Fibroblast of villous mesenchyme (primary cell): ENCODE measurements at regions not wholly inside any gene's neighbourhood (a gene's known extent, or its start where the extent isn't known, plus 50 kb on each side); places are given as distances from the start of the nearest gene placed in this dataset.

Experiments
- DNase-seq: peaks from one replicate; pipeline ENCODE4 v3.0.0-alpha.2; 2010; ENCODE audit warnings: low read depth
- H3K4me3 ChIP-seq: 2 replicates; pipeline ENCODE4 v1.5.1; 2011; ENCODE audit warnings: low read depth, mild to moderate bottlenecking, low read length
- CTCF ChIP-seq: IDR thresholded peaks from 2 replicates; pipeline ENCODE4 v1.5.1; 2012; ENCODE audit warnings: low read depth, mild to moderate bottlenecking, low read length; ENCODE audit not compliant: insufficient read depth

GRCh38 chr3:84008623-84009022 lies 950.2 kb upstream of the CADM2 start:
- TF ChIP-seq CTCF: no peak
- H3K4me3 ChIP-seq: no peak overlapping the region
- no peak for DNase-seq

GRCh38 chr3:84023842-84024241 lies 934.9 kb upstream of the CADM2 start:
- H3K4me3 ChIP-seq: no peak overlapping the region
- TF ChIP-seq CTCF: no peak
- DNase-seq: no peak

- no peak for DNase-seq
- no peak for TF ChIP-seq CTCF
- no peak overlapping the region for H3K4me3 ChIP-seq
These were observed 919.7 kb upstream of the CADM2 start for GRCh38 chr3:84039099-84039498.

- DNase-seq: no peak
- no peak for TF ChIP-seq CTCF
These were observed 916.2 kb upstream of the CADM2 start for GRCh38 chr3:84042399-84043106.

GRCh38 chr3:84066915-84067314 lies 891.9 kb upstream of the CADM2 start:
- DNase-seq: no peak
- H3K4me3 ChIP-seq: no peak overlapping the region
- TF ChIP-seq CTCF: no peak

More at GRCh38 chr3:84042399-84043106, 916.2 kb upstream of the CADM2 start:
- H3K4me3 ChIP-seq: no peak overlapping the region

- DNase-seq: no peak
- no peak for TF ChIP-seq CTCF
- H3K4me3 ChIP-seq: no peak overlapping the region
These were observed 885.1 kb upstream of the CADM2 start for GRCh38 chr3:84073664-84074063.

GRCh38 chr3:84074767-84075166 lies 884.0 kb upstream of the CADM2 start:
- no peak for DNase-seq
- no peak overlapping the region for H3K4me3 ChIP-seq
- no peak for TF ChIP-seq CTCF
